Type B pancreatic cell (in vitro differentiated cells): ENCODE measurements at regions not wholly inside any gene's neighbourhood (a gene's known extent, or its start where the extent isn't known, plus 50 kb on each side); places are given as distances from the start of the nearest gene placed in this dataset.

Experiments used
- DNase-seq: peaks from one replicate; pipeline ENCODE4 v3.0.0; 2021; ENCODE audit warnings: mixed read lengths; ENCODE audit not compliant: unreplicated experiment; ENCODE audit errors: extremely low spot score
- H3K27ac Mint-ChIP-seq: 2 replicates; pipeline ENCODE4 v1.8.0; 2021; ENCODE audit warnings: mild to moderate bottlenecking, mixed read lengths
- H3K27me3 Mint-ChIP-seq: 2 replicates; pipeline ENCODE4 v1.8.0; 2021; ENCODE audit warnings: mixed read lengths
- H3K36me3 Mint-ChIP-seq: 2 replicates; pipeline ENCODE4 v1.8.0; 2021; ENCODE audit warnings: mixed read lengths
- H3K4me1 Mint-ChIP-seq: one replicate; pipeline ENCODE4 v1.8.0; 2021; ENCODE audit warnings: mixed read lengths; ENCODE audit not compliant: unreplicated experiment
- H3K4me3 Mint-ChIP-seq: 2 replicates; pipeline ENCODE4 v1.8.0; 2021; ENCODE audit warnings: mild to moderate bottlenecking, mixed read lengths
- H3K9me3 Mint-ChIP-seq: 2 replicates; pipeline ENCODE4 v1.8.0; 2021; ENCODE audit warnings: mixed read lengths
- CTCF ChIP-seq: fragments of 200-600 bp; sonication (generic); conservative IDR thresholded peaks from 2 replicates; pipeline ENCODE4 v1.5.0; 2021; ENCODE audit warnings: antibody characterized with exemption, mild to moderate bottlenecking

- Mint-ChIP-seq H3K9me3 (no peaks in the 10 kb centered on the region), H3K27me3 (no peaks in the 10 kb centered on the region), H3K4me3 (no peak overlapping the region), H3K36me3 (no peaks in the 10 kb centered on the region), H3K27ac (no peak overlapping the region), H3K4me1 (no peaks in the 10 kb centered on the region)
- no peak for DNase-seq
- no peak for TF ChIP-seq CTCF
Measured at GRCh38 chr6:153644000-153644399, 395.0 kb upstream of the OPRM1 start.

- H3K4me1 Mint-ChIP-seq, result no peaks in the 10 kb centered on the region
- DNase-seq, result no peak
- TF ChIP-seq CTCF, result no peak
- no peaks in the 10 kb centered on the region for H3K9me3 Mint-ChIP-seq
- H3K4me3 Mint-ChIP-seq, result no peak overlapping the region
- H3K27ac Mint-ChIP-seq, result no peak overlapping the region
- H3K27me3 Mint-ChIP-seq, result no peaks in the 10 kb centered on the region
- H3K36me3 Mint-ChIP-seq, result no peaks in the 10 kb centered on the region
Measured at GRCh38 chr6:153634416-153634815, 404.6 kb upstream of the OPRM1 start.

GRCh38 chr6:153625089-153625488 is 414.0 kb upstream of the OPRM1 start:
- no peaks in the 10 kb centered on the region for H3K36me3 Mint-ChIP-seq
- H3K27ac Mint-ChIP-seq, result no peak overlapping the region
- no peaks in the 10 kb centered on the region for H3K9me3 Mint-ChIP-seq
- H3K27me3 Mint-ChIP-seq, result peaks cover 20% of the 10 kb centered on the region
- DNase-seq, result no peak
- peaks cover 4% of the 10 kb centered on the region for H3K4me1 Mint-ChIP-seq
- no peak overlapping the region for H3K4me3 Mint-ChIP-seq
- TF ChIP-seq CTCF, result no peak

- no peaks in the 10 kb centered on the region for H3K36me3 Mint-ChIP-seq
- H3K9me3 Mint-ChIP-seq, result no peaks in the 10 kb centered on the region
- no peak for TF ChIP-seq CTCF
- peaks cover 20% of the 10 kb centered on the region for H3K27me3 Mint-ChIP-seq
- DNase-seq, result no peak
- no peak overlapping the region for H3K4me3 Mint-ChIP-seq
- peaks cover 4% of the 10 kb centered on the region for H3K4me1 Mint-ChIP-seq
- no peak overlapping the region for H3K27ac Mint-ChIP-seq
Measured at GRCh38 chr6:153624528-153624927, 414.5 kb upstream of the OPRM1 start.

- Mint-ChIP-seq H3K9me3 (no peaks in the 10 kb centered on the region), H3K4me3 (no peak overlapping the region), H3K4me1 (peaks cover 11% of the 10 kb centered on the region), H3K27me3 (peaks cover 19% of the 10 kb centered on the region), H3K36me3 (no peaks in the 10 kb centered on the region), H3K27ac (no peak overlapping the region)
- DNase-seq, result no peak
- TF ChIP-seq CTCF, result no peak
Measured at GRCh38 chr6:153623496-153623895, 415.5 kb upstream of the OPRM1 start.

- no peak for TF ChIP-seq CTCF
- Mint-ChIP-seq H3K27me3 (peaks cover 18% of the 10 kb centered on the region), H3K27ac (no peak overlapping the region), H3K4me3 (no peak overlapping the region), H3K36me3 (no peaks in the 10 kb centered on the region), H3K9me3 (no peaks in the 10 kb centered on the region), H3K4me1 (peaks cover 11% of the 10 kb centered on the region)
- no peak for DNase-seq
Measured at GRCh38 chr6:153621491-153621890, 417.5 kb upstream of the OPRM1 start.
